Stomach (tissue), 4 donors: ENCODE measurements at regions not wholly inside any gene's neighbourhood (a gene's known extent, or its start where the extent isn't known, plus 50 kb on each side); places are given as distances from the start of the nearest gene placed in this dataset.

Experiments used
- CTCF ChIP-seq, 7 experiments: fragments of 450-650 bp in 4 of 7; fragments of 200-600 bp in 3 of 7; sonication (generic) in 3 of 7; IDR thresholded peaks; one replicate each; pipeline ENCODE4 v1.5.1; 2016 to 2019; ENCODE audit warnings: antibody characterized with exemption in 7 of 7, control low read depth in 2 of 7, mild to moderate bottlenecking in 1 of 7
- POLR2A ChIP-seq, 4 donors: fragments of 450-650 bp; IDR thresholded peaks; one replicate each; pipeline ENCODE4 v1.6.1; 2016; ENCODE audit warnings: antibody characterized with exemption in 4 of 4, control low read depth in 2 of 4, mild to moderate bottlenecking in 1 of 4, moderate library complexity in 1 of 4
- POLR2AphosphoS5 ChIP-seq, 3 donors: sonication (generic); formaldehyde crosslinking; IDR thresholded peaks; one replicate each; pipeline ENCODE4 v1.6.1; 2016; ENCODE audit warnings: antibody characterized with exemption in 3 of 3

DNA sequence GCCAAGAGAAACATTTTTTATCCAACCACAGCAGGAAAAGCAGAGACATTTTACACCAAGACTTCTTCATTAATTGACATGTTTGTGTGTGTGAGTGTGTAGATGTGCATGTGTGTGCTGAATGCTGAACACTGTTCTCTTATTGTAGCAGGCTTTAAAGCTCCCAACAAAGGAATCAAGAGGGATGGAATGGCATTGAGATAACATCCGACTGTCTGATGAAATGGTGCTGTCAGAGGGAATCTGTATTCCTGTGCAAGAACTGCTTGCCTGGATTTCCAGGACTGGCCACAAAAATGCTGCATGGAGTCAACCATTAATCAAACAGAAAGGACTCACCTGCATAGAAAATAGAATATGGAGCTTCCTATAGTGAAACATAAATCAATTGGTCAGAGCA is 354.0 kb downstream of the UQCRFS1 start:
- TF ChIP-seq POLR2A (IDR thresholded peaks at IDR 0.05), result no peak
- TF ChIP-seq CTCF (IDR thresholded peaks at IDR 0.05), result no peak
- TF ChIP-seq POLR2AphosphoS5 (IDR thresholded peaks at IDR 0.05), result no peak
